ENCODE measurements at regions not wholly inside any gene's neighbourhood (a gene's known extent, or its start where the extent isn't known, plus 50 kb on each side); places are given as distances from the start of the nearest gene placed in this dataset.

GRCh38 chr15:96560246-96560895 lies 229.9 kb downstream of the NR2F2 start:
- Histone ChIP-seq H3K4me3 (ENCODE audit: low read length) (no peak overlapping the region), H2AFZ (ENCODE audit: low read length) (no peak overlapping the region), H3K4me2 (ENCODE audit: low read depth, low read length) (no peak overlapping the region), H4K20me1 (ENCODE audit: insufficient read depth, low read length) (no peaks in the 10 kb centered on the region), H3K9me3 (replicated peaks; ENCODE audit: insufficient read depth, low read length) (no peaks in the 10 kb centered on the region), H3K9ac (ENCODE audit: low read length) (no peak overlapping the region), H3K79me2 (ENCODE audit: low read length) (no peaks in the 10 kb centered on the region), H3K36me3 (replicated peaks; ENCODE audit: insufficient read depth, low read length) (no peaks in the 10 kb centered on the region), H3K9me2 (replicated peaks; ENCODE audit: insufficient read depth, low read length) (no peaks in the 10 kb centered on the region), H3F3A (ENCODE audit: insufficient read depth, low read length) (no peaks in the 10 kb centered on the region), H3K4me1 (ENCODE audit: low read length) (no peaks in the 10 kb centered on the region), H3K27me3 (replicated peaks; ENCODE audit: insufficient read depth, low read length) (no peaks in the 10 kb centered on the region), H3K27ac (ENCODE audit: low read length) (no peak overlapping the region)
- TF ChIP-seq CTCF (IDR thresholded peaks at IDR 0.05; ENCODE audit: low read length) (no peak), EZH2 (optimal IDR thresholded peaks at IDR 0.05; ENCODE audit: low read depth, low read length) (no peak), EZH2phosphoT487 (IDR thresholded peaks at IDR 0.05; ENCODE audit: low read length) (no peak)
- no peak for DNase-seq

- Histone ChIP-seq H3K4me1 (ENCODE audit: low read length) (no peaks in the 10 kb centered on the region), H3K9me3 (replicated peaks; ENCODE audit: insufficient read depth, low read length) (no peaks in the 10 kb centered on the region), H3K9me2 (replicated peaks; ENCODE audit: insufficient read depth, low read length) (no peaks in the 10 kb centered on the region), H4K20me1 (ENCODE audit: insufficient read depth, low read length) (no peaks in the 10 kb centered on the region), H3K9ac (ENCODE audit: low read length) (no peak overlapping the region), H3K4me2 (ENCODE audit: low read depth, low read length) (no peak overlapping the region), H3K79me2 (ENCODE audit: low read length) (no peaks in the 10 kb centered on the region), H3K27ac (ENCODE audit: low read length) (no peak overlapping the region), H3K27me3 (replicated peaks; ENCODE audit: insufficient read depth, low read length) (no peaks in the 10 kb centered on the region), H3K36me3 (replicated peaks; ENCODE audit: insufficient read depth, low read length) (no peaks in the 10 kb centered on the region), H3F3A (ENCODE audit: insufficient read depth, low read length) (no peaks in the 10 kb centered on the region), H3K4me3 (ENCODE audit: low read length) (no peak overlapping the region), H2AFZ (ENCODE audit: low read length) (no peak overlapping the region)
- TF ChIP-seq EZH2 (optimal IDR thresholded peaks at IDR 0.05; ENCODE audit: low read depth, low read length) = no peak
- no peak for TF ChIP-seq EZH2phosphoT487 (IDR thresholded peaks at IDR 0.05; ENCODE audit: low read length)
- TF ChIP-seq CTCF (IDR thresholded peaks at IDR 0.05; ENCODE audit: low read length) = no peak
- no peak for DNase-seq
Measured at GRCh38 chr15:96561593-96561992, 231.1 kb downstream of the NR2F2 start.

GRCh38 chr15:96564546-96564945 lies 234.0 kb downstream of the NR2F2 start:
- Histone ChIP-seq H3K9me3 (replicated peaks; ENCODE audit: insufficient read depth, low read length) (no peaks in the 10 kb centered on the region), H3K4me3 (ENCODE audit: low read length) (no peak overlapping the region), H3K79me2 (ENCODE audit: low read length) (no peaks in the 10 kb centered on the region), H3K4me1 (ENCODE audit: low read length) (no peaks in the 10 kb centered on the region), H2AFZ (ENCODE audit: low read length) (no peak overlapping the region), H3K36me3 (replicated peaks; ENCODE audit: insufficient read depth, low read length) (no peaks in the 10 kb centered on the region), H3F3A (ENCODE audit: insufficient read depth, low read length) (no peaks in the 10 kb centered on the region), H3K9ac (ENCODE audit: low read length) (no peak overlapping the region), H3K9me2 (replicated peaks; ENCODE audit: insufficient read depth, low read length) (no peaks in the 10 kb centered on the region), H4K20me1 (ENCODE audit: insufficient read depth, low read length) (no peaks in the 10 kb centered on the region), H3K27me3 (replicated peaks; ENCODE audit: insufficient read depth, low read length) (no peaks in the 10 kb centered on the region), H3K4me2 (ENCODE audit: low read depth, low read length) (no peak overlapping the region), H3K27ac (ENCODE audit: low read length) (no peak overlapping the region)
- no peak for TF ChIP-seq CTCF (IDR thresholded peaks at IDR 0.05; ENCODE audit: low read length)
- no peak for TF ChIP-seq EZH2phosphoT487 (IDR thresholded peaks at IDR 0.05; ENCODE audit: low read length)
- TF ChIP-seq EZH2 (optimal IDR thresholded peaks at IDR 0.05; ENCODE audit: low read depth, low read length) = no peak
- DNase-seq = no peak

All from MM.1S (cell line).